AG10803 (cell line): ENCODE measurements at regions not wholly inside any gene's neighbourhood (a gene's known extent, or its start where the extent isn't known, plus 50 kb on each side); places are given as distances from the start of the nearest gene placed in this dataset.

ENCODE experiments used
- DNase-seq: peaks from one replicate; pipeline ENCODE4 v3.0.0; 2010; ENCODE audit warnings: low read depth
- H3K4me3 ChIP-seq: 2 replicates; pipeline ENCODE4 v1.5.1; 2011; ENCODE audit warnings: mild to moderate bottlenecking, low read length, control low read depth
- TF ChIP-seq, protein P1 (sequence below): conservative IDR thresholded peaks from 2 replicates; pipeline ENCODE4 v1.5.1; 2011; ENCODE audit warnings: mild to moderate bottlenecking, low read length, control low read depth, inconsistent platforms

DNA sequence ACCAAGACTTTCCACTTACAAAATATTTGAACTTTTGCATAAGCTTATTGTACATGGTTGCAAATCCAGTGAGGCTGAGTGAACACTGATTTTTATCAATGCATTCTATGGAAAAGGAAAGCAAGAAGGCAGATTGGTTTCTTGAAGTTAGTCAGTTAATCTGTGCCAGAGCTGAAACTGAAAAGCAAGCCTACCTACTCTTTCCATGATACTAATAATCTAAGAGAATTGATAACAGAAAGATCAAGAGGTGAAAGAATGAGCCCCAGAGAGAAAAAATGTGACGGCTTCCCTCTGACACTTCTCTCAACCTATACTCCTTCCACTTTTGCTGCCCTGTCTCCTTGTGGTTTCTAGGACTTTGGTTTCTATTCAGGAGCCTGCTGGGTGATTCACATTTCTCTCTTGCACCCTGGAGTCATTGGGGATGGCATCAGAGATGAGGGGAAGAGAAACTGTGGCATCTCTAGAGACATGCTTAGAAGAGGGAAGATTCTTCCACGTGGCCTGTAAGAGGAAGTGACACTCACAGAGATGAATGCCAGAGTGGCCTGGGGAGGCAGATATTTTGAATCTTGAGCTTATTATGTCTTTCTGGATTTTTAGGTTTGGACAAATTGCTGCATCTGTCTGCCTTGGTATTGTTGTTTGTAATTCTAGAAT lies 158.6 kb upstream of the RIMS1 start:
- TF ChIP-seq, protein P1, sequence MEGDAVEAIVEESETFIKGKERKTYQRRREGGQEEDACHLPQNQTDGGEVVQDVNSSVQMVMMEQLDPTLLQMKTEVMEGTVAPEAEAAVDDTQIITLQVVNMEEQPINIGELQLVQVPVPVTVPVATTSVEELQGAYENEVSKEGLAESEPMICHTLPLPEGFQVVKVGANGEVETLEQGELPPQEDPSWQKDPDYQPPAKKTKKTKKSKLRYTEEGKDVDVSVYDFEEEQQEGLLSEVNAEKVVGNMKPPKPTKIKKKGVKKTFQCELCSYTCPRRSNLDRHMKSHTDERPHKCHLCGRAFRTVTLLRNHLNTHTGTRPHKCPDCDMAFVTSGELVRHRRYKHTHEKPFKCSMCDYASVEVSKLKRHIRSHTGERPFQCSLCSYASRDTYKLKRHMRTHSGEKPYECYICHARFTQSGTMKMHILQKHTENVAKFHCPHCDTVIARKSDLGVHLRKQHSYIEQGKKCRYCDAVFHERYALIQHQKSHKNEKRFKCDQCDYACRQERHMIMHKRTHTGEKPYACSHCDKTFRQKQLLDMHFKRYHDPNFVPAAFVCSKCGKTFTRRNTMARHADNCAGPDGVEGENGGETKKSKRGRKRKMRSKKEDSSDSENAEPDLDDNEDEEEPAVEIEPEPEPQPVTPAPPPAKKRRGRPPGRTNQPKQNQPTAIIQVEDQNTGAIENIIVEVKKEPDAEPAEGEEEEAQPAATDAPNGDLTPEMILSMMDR, result no peak
- peak; percentile 50 for DNase-seq
- no peak overlapping the region for H3K4me3 ChIP-seq

DNA sequence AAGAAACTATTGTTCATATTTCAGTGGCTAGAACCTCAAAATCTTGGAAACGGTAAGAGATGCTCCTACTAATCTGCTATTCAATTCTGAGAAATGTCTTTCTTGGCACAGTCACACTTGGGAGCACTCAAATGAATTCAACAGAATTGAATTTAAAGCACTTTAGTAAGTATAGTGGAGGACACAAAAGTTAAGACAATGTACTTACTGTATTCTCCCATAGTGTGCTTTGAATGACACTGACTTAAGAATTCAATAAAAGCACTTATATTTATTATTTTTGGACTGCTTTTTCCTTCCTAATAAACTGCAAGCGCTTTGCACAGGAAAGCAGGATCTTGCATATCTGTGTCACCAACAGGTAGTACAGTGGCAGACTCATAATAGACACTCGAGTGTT lies 156.1 kb upstream of the RIMS1 start:
- DNase-seq, result no peak

DNA sequence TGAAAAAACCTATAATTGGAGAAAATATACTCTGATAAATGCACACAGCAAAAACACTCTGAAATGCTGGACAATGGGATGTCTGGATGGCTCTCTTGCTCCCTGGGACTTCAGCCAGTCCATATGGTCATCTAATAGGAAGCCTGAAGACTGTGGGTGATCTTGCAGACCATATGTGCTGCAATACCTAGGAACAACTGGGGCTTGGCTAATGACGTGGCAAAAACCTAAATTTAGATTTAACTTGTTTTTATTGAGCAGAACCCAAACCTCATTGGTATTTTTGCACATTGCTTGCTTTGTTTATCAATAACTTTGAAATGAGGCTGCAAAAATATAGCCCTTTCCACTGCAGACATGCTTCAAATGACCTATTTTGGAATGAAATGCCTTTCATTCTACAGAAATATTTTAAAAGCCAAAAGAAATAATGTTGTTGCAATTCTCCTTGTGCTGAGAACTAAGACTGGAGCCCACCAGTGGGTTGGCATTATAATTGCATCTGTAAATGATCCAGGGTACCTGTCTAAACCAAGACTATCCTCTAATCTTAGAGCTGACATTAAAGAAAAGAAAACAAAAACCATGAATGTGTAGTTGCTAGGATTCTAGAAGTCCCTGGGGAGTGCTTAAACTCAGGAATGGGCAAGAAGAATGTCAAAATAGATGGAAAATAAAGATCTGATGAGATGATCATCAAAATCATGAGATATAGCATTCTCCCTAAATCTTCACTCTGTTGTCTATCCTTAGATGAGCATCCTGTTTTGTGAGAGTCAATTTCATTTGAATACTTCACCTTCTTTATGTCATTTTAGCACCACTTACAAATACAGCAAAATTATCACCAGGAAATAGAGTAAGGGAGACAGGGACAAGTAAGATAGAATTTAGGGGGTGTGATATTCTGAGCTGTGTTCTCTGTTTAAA lies 152.1 kb upstream of the RIMS1 start:
- peak; percentile 88 for DNase-seq
- no peak overlapping the region for H3K4me3 ChIP-seq
- TF ChIP-seq, protein P1, result no peak

More for the DNA sequence above, 156.1 kb upstream of the RIMS1 start:
- H3K4me3 ChIP-seq, result no peak overlapping the region
- TF ChIP-seq, protein P1, result no peak

DNA sequence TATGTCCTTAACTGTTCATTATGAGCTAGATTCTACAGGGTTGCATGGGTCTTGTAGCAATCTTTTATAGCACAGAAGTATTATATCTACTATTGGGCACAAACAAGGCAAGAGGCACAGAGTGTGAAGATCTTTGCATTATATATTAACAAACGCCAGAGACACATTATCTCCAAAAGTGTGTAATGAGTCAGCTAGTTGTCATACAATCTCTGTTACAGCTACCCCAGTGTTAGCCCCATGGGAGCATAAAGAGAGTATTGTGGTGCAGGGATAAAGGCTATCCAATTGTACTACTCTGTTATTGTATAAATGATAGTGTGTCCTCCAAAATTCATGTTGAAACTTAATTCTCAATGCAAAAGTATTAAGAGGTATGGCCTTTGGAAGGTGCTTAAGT lies 148.4 kb upstream of the RIMS1 start:
- no peak for DNase-seq
- H3K4me3 ChIP-seq, result no peak overlapping the region

DNA sequence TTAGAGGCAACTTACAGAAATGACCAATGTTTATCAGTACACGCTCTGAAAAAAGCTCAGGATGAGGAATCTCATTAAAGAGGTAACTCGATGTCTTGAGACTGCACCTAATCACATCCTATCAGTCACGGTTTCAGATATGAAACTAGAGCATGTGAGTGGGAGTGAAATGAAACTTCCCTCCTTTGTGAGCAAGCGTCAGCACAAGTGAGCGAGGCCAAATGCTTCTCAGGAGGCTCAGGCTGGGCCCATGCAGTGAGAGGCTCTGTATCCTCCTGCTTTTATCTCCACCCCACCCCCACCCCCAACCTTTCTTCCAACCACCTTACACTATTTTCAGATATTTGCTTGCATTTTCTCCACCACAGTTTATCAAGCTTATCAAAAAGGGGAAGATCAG lies 140.8 kb upstream of the RIMS1 start:
- TF ChIP-seq, protein P1, result no peak
- no peak for DNase-seq
- H3K4me3 ChIP-seq, result no peak overlapping the region

More for the DNA sequence above, 148.4 kb upstream of the RIMS1 start:
- TF ChIP-seq, protein P1, result no peak

DNA sequence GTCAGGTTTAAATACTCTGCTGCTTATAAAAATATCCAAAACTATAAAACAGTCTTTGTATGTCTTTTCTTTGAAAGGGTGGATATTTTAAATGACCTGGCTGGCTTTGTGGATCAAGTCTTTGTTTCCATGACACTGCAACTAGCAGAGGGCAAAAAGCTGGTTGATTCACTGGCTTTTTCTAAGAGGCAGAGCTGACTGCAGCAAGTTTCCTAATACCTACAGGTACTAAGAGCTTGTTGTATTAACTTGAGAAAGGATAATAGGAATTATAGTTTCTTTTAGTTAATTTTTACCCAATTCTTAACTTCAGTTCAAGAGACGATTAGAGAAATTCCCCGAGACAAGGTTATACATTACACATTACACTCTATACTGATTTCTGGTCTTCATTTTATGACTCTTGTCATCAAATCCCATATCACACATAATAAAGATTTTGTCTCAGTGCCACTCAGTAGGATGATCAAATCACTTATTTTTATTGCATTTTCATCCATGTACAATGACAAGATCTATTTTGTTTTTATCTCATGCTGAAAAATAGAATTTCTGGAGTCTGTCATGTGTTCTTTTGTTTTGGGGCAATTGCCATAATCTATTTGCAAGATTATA lies 120.1 kb upstream of the RIMS1 start:
- TF ChIP-seq, protein P1, result no peak
- H3K4me3 ChIP-seq, result no peak overlapping the region
- DNase-seq, result no peak
